GM12872 (cell line): ENCODE measurements at regions not wholly inside any gene's neighbourhood (a gene's known extent, or its start where the extent isn't known, plus 50 kb on each side); places are given as distances from the start of the nearest gene placed in this dataset.

Source experiments
- CTCF ChIP-seq: IDR thresholded peaks from 3 replicates; pipeline ENCODE4 v1.5.1; 2011; ENCODE audit warnings: low read depth, mild to moderate bottlenecking, low read length, moderate library complexity; ENCODE audit not compliant: insufficient read depth

DNA sequence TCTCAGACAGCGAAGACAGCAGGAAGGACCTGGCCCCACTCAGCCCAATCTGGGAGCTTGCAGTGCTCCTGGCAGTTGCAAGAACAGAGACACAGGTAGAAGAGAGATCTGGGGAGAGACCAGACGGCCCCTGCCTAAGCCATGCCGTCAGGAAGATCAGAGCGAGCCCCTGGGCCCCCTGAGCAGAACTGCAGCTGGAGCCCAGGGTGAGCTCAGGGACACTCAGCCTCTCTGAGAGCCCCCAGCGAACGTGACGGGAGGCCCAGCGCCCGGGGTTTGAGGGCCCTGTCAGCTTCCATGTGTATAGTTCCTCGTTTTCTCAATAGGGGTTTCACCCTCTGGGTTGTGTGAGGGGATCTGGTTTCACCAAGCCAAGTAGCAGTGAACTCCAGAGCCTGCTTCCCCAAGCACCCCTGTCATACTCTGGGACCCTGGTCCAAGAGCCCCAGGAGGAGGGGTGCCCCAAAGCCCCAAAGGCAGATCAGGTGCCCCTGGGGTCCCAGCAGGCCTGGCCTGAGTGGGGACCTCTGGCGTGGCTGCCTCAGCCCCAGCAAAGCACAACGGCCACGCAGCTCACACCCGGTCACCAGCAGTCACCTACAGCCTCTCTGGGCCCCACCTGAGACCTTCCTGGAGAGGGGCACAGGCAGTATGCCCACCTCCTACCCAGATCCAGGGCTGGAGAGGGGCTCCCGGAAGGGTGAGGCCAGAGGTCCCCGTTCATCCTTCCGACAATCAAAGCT, 431.3 kb upstream of the MYT1L start:
- TF ChIP-seq CTCF, result no peak

- no peak for TF ChIP-seq CTCF
Measured at GRCh38 chr2:2758793-2759367, 427.8 kb upstream of the MYT1L start.

GRCh38 chr2:2757764-2758163, 426.7 kb upstream of the MYT1L start:
- no peak for TF ChIP-seq CTCF

- no peak for TF ChIP-seq CTCF
Measured at GRCh38 chr2:2756886-2757285, 425.8 kb upstream of the MYT1L start.

GRCh38 chr2:2755990-2756389, 424.9 kb upstream of the MYT1L start:
- TF ChIP-seq CTCF, result no peak

DNA sequence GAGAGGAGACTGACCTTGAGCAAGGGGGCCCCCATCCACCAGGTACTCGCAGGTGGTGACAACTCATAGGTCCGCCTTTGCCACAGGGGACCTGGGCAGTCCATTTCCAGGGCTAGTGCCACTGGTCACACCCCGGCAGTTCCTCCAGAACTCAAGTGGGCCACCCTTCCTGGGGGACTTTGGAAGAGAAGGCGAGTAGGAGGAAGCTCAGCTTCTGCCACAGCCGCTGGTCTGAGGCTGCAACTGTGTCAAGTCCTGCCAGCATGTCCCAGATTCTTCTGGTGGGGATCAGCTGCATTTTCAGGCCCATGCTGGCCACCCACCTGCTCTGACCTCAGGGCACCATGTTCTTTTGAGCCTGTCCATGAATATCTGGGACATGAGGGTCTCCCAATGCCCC, 423.9 kb upstream of the MYT1L start:
- TF ChIP-seq CTCF, result no peak

DNA sequence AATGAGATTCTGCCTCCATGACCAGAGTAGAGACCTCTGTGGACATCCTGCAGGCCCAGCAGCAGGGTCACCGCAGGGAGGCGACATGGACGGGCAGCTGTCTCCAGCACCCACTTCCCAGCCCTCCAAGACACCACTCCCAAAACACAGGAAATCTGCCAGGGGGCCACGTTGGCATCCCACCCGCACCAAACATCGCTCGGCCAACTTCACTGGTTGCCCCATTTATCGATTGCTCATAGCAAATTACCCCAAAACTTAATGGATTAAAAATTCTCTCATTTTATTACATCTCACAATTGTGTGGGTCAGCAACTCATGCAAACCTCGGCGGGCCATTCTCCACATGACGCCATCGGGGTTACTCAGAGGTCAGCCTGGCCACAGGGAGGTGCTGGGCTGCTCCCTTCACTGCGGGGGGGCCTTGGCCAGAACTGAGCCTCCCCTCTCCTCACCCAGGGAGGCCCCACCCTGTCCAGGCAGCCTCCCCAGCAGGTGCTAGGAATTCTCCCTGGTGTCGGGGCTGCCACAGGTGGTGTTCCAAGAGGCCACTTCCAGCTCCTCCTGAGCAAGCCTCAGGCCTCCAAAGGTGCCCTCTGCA, 420.7 kb upstream of the MYT1L start:
- TF ChIP-seq CTCF, result no peak
